ENCODE measurements at regions not wholly inside any gene's neighbourhood (a gene's known extent, or its start where the extent isn't known, plus 50 kb on each side); places are given as distances from the start of the nearest gene placed in this dataset.

- Histone ChIP-seq H3K4me2 (ENCODE audit: control insufficient read depth, extremely low read depth, insufficient read depth, low read depth, low read length) (no peak overlapping the region), H3K27ac (ENCODE audit: control insufficient read depth, insufficient read depth, low read length) (no peak overlapping the region), H3K79me2 (ENCODE audit: control insufficient read depth, insufficient read depth, low read length) (no peaks in the 10 kb centered on the region), H3K4me1 (ENCODE audit: control insufficient read depth, extremely low read depth, insufficient read depth, low read length) (no peaks in the 10 kb centered on the region), H2AFZ (ENCODE audit: control insufficient read depth, low read length) (no peak overlapping the region), H3K36me3 (ENCODE audit: control insufficient read depth in 2 of 2, extremely low read depth in 1 of 2, insufficient read depth in 2 of 2, low read length in 2 of 2) (no peaks in the 10 kb centered on the region), H3K27me3 (ENCODE audit: control insufficient read depth, extremely low read depth, insufficient read depth, low read length) (no peaks in the 10 kb centered on the region), H3K9me1 (ENCODE audit: control insufficient read depth, extremely low read depth, insufficient read depth, low read length) (no peaks in the 10 kb centered on the region), H3K9ac (ENCODE audit: control insufficient read depth, extremely low read depth, insufficient read depth, low read length) (no peak overlapping the region), H4K20me1 (ENCODE audit: control insufficient read depth, extremely low read depth, insufficient read depth, low read length) (no peaks in the 10 kb centered on the region), H3K4me3 (ENCODE audit: control insufficient read depth in 2 of 3, extremely low read depth in 1 of 3, insufficient read depth in 2 of 3, low read depth in 1 of 3, low read length in 3 of 3) (no peak overlapping the region), H3K9me3 (ENCODE audit: control insufficient read depth, low read depth, low read length) (no peaks in the 10 kb centered on the region)
- no peak for TF ChIP-seq EZH2 (IDR thresholded peaks at IDR 0.05; ENCODE audit: low read length)
- TF ChIP-seq CTCF (optimal IDR thresholded peaks at IDR 0.05 in 1 of 3, IDR thresholded peaks at IDR 0.05 in 1 of 3, conservative IDR thresholded peaks at IDR 0.05 in 1 of 3; ENCODE audit: extremely low read depth in 1 of 3, insufficient read depth in 2 of 3, low read length in 3 of 3) = no peak
- dilution Hi-C loops (cut with MboI; ENCODE audit: extremely low pct_ligation_motif_present, low sequenced_read_pairs) = no loop called here
- no peak for DNase-seq (ENCODE audit: low read depth, low spot score)
- FAIRE-seq = no peak
Observed at GRCh38 chr5:56429110-56429561, 196.0 kb upstream of the ANKRD55 start.

GRCh38 chr5:56426693-56427092 lies 193.6 kb upstream of the ANKRD55 start:
- no peak for FAIRE-seq
- TF ChIP-seq EZH2 (IDR thresholded peaks at IDR 0.05; ENCODE audit: low read length) (no peak), CTCF (optimal IDR thresholded peaks at IDR 0.05 in 1 of 3, IDR thresholded peaks at IDR 0.05 in 1 of 3, conservative IDR thresholded peaks at IDR 0.05 in 1 of 3; ENCODE audit: extremely low read depth in 1 of 3, insufficient read depth in 2 of 3, low read length in 3 of 3) (no peak)
- dilution Hi-C loops (cut with MboI; ENCODE audit: extremely low pct_ligation_motif_present, low sequenced_read_pairs) = no loop called here

More at GRCh38 chr5:56426693-56427092, 193.6 kb upstream of the ANKRD55 start:
- Histone ChIP-seq H3K4me2 (ENCODE audit: control insufficient read depth, extremely low read depth, insufficient read depth, low read depth, low read length) (no peak overlapping the region), H2AFZ (ENCODE audit: control insufficient read depth, low read length) (no peak overlapping the region), H4K20me1 (ENCODE audit: control insufficient read depth, extremely low read depth, insufficient read depth, low read length) (no peaks in the 10 kb centered on the region), H3K9me1 (ENCODE audit: control insufficient read depth, extremely low read depth, insufficient read depth, low read length) (no peaks in the 10 kb centered on the region), H3K36me3 (ENCODE audit: control insufficient read depth in 2 of 2, extremely low read depth in 1 of 2, insufficient read depth in 2 of 2, low read length in 2 of 2) (no peaks in the 10 kb centered on the region), H3K27me3 (ENCODE audit: control insufficient read depth, extremely low read depth, insufficient read depth, low read length) (no peaks in the 10 kb centered on the region), H3K9me3 (ENCODE audit: control insufficient read depth, low read depth, low read length) (no peaks in the 10 kb centered on the region), H3K9ac (ENCODE audit: control insufficient read depth, extremely low read depth, insufficient read depth, low read length) (no peak overlapping the region), H3K4me3 (ENCODE audit: control insufficient read depth in 2 of 3, extremely low read depth in 1 of 3, insufficient read depth in 2 of 3, low read depth in 1 of 3, low read length in 3 of 3) (no peak overlapping the region), H3K79me2 (ENCODE audit: control insufficient read depth, insufficient read depth, low read length) (no peaks in the 10 kb centered on the region), H3K4me1 (ENCODE audit: control insufficient read depth, extremely low read depth, insufficient read depth, low read length) (no peaks in the 10 kb centered on the region), H3K27ac (ENCODE audit: control insufficient read depth, insufficient read depth, low read length) (no peak overlapping the region)
- DNase-seq (ENCODE audit: low read depth, low spot score) = no peak
